ENCODE measurements at regions not wholly inside any gene's neighbourhood (a gene's known extent, or its start where the extent isn't known, plus 50 kb on each side); places are given as distances from the start of the nearest gene placed in this dataset.

DNA sequence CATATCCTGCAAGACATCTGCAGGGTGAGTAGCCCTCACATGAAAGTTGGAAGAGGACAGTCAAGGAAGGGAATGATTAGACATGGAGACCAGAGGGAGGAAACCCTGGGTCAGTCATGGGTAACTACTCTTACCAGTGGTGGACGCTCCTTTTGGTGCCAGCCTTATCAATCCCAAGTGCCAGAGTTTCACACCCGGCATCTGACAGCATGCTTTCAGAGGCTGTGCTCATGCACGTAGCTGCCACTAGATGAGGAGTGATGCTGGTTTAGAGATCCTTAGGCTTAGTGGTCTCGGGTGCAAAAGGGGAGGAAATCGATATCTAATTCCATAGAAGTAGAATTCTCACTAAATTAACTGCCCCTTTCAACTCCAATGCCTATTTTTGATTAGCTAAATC is 100.8 kb downstream of the PLCE1 start (continued):
- TF ChIP-seq, protein P1, sequence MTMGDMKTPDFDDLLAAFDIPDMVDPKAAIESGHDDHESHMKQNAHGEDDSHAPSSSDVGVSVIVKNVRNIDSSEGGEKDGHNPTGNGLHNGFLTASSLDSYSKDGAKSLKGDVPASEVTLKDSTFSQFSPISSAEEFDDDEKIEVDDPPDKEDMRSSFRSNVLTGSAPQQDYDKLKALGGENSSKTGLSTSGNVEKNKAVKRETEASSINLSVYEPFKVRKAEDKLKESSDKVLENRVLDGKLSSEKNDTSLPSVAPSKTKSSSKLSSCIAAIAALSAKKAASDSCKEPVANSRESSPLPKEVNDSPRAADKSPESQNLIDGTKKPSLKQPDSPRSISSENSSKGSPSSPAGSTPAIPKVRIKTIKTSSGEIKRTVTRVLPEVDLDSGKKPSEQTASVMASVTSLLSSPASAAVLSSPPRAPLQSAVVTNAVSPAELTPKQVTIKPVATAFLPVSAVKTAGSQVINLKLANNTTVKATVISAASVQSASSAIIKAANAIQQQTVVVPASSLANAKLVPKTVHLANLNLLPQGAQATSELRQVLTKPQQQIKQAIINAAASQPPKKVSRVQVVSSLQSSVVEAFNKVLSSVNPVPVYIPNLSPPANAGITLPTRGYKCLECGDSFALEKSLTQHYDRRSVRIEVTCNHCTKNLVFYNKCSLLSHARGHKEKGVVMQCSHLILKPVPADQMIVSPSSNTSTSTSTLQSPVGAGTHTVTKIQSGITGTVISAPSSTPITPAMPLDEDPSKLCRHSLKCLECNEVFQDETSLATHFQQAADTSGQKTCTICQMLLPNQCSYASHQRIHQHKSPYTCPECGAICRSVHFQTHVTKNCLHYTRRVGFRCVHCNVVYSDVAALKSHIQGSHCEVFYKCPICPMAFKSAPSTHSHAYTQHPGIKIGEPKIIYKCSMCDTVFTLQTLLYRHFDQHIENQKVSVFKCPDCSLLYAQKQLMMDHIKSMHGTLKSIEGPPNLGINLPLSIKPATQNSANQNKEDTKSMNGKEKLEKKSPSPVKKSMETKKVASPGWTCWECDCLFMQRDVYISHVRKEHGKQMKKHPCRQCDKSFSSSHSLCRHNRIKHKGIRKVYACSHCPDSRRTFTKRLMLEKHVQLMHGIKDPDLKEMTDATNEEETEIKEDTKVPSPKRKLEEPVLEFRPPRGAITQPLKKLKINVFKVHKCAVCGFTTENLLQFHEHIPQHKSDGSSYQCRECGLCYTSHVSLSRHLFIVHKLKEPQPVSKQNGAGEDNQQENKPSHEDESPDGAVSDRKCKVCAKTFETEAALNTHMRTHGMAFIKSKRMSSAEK (CRISPR knock-in tag; IDR thresholded peaks at IDR 0.05; ENCODE audit: borderline replicate concordance), result no peak
- TF ChIP-seq RORB (CRISPR knock-in tag; IDR thresholded peaks at IDR 0.05) (no peak), TEAD4 (CRISPR knock-in tag; IDR thresholded peaks at IDR 0.05) (no peak), GTF2I (CRISPR knock-in tag; conservative IDR thresholded peaks at IDR 0.05) (no peak), TEAD1 (CRISPR knock-in tag; IDR thresholded peaks at IDR 0.05) (no peak)
- TF ChIP-seq, protein P2, sequence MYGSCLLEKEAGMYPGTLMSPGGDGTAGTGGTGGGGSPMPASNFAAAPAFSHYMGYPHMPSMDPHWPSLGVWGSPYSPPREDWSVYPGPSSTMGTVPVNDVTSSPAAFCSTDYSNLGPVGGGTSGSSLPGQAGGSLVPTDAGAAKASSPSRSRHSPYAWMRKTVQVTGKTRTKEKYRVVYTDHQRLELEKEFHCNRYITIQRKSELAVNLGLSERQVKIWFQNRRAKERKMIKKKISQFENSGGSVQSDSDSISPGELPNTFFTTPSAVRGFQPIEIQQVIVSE (CRISPR knock-in tag; IDR thresholded peaks at IDR 0.05; ENCODE audit: borderline replicate concordance), result no peak
- TF ChIP-seq, protein P3, sequence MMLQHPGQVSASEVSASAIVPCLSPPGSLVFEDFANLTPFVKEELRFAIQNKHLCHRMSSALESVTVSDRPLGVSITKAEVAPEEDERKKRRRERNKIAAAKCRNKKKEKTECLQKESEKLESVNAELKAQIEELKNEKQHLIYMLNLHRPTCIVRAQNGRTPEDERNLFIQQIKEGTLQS (CRISPR knock-in tag; conservative IDR thresholded peaks at IDR 0.05), result no peak
- TF ChIP-seq, protein P4, sequence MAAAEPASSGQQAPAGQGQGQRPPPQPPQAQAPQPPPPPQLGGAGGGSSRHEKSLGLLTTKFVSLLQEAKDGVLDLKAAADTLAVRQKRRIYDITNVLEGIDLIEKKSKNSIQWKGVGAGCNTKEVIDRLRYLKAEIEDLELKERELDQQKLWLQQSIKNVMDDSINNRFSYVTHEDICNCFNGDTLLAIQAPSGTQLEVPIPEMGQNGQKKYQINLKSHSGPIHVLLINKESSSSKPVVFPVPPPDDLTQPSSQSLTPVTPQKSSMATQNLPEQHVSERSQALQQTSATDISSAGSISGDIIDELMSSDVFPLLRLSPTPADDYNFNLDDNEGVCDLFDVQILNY (CRISPR knock-in tag; IDR thresholded peaks at IDR 0.05), result no peak

DNA sequence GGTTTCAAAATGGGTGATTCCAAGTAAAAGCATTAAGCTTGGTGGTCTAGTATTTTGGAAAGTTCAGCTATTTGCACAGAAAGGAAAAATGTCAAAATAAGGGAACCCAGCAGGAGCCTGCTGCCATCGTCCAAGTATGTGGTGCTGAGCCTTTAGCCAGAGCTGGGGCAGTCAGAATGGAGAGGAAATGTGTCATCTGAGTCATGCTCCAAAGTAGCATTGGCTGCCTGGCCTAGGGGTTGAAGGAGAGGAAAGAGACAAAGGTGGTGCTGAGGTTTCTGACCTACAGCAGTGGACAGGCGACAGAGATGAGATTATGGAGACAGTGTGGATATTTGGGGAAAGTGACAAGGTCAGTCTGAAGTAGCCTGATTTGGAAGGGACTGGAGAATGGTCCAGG is 103.9 kb downstream of the PLCE1 start:
- Mint-ChIP-seq H3K36me3 (no peaks in the 10 kb centered on the region), H3K9me3 (no peaks in the 10 kb centered on the region), H3K27ac (no peak overlapping the region), H3K4me1 (no peaks in the 10 kb centered on the region), H3K27me3 (ENCODE audit: low read depth) (no peaks in the 10 kb centered on the region; the same call in none of the 2 replicates), H3K4me3 (no peak overlapping the region)
- DNase-seq (ENCODE audit: low spot score), result no peak
- ChIA-PET POLR2A (no interaction called here), CTCF (no interaction called here)
- no peak for TF ChIP-seq RELA (CRISPR knock-in tag; IDR thresholded peaks at IDR 0.05; ENCODE audit: borderline replicate concordance)
- no peak for ATAC-seq

DNA sequence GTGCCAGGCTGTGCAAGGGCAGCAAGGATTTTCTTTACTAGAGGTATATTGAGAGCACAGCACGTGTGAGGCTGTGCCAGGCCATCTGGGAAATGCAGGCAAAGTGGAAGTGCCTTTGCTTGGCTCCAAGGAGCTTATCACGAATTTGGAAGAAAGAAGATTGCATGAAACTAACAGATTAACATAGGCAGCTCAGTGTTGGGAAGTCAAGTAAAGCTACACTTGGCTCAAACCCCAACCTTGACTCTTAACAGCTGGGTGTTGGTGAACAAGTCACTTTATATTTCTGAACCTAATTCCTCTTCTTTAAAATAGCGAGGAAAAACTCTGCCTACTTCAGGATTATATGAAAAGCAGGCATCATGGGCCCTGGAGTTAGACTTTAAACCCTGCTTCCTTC is 105.2 kb downstream of the PLCE1 start:
- no peaks in the 10 kb centered on the region for H3K36me3 Mint-ChIP-seq
- POLR2A ChIA-PET, result no interaction called here
- H3K27ac Mint-ChIP-seq, result no peak overlapping the region
- no peaks in the 10 kb centered on the region for H3K4me1 Mint-ChIP-seq
- no peaks in the 10 kb centered on the region; the same call in none of the 2 replicates for H3K27me3 Mint-ChIP-seq (ENCODE audit: low read depth)
- H3K9me3 Mint-ChIP-seq, result no peaks in the 10 kb centered on the region
- no peak overlapping the region for H3K4me3 Mint-ChIP-seq
- ATAC-seq, result no peak
- DNase-seq (ENCODE audit: low spot score), result no peak
- CTCF ChIA-PET, result no interaction called here
- TF ChIP-seq MXD4 (CRISPR knock-in tag; IDR thresholded peaks at IDR 0.05; ENCODE audit: borderline replicate concordance) (no peak), CREB1 (CRISPR knock-in tag; IDR thresholded peaks at IDR 0.05) (no peak), SMAD3 (CRISPR knock-in tag; IDR thresholded peaks at IDR 0.05; ENCODE audit: borderline replicate concordance) (no peak), ZNF671 (CRISPR knock-in tag; IDR thresholded peaks at IDR 0.05) (no peak), GRHL2 (CRISPR knock-in tag; IDR thresholded peaks at IDR 0.05; ENCODE audit: insufficient replicate concordance, severe bottlenecking) (no peak), GABPB1 (CRISPR knock-in tag; IDR thresholded peaks at IDR 0.05) (no peak), ZNF232 (CRISPR knock-in tag; IDR thresholded peaks at IDR 0.05) (no peak), IRF2 (CRISPR knock-in tag; IDR thresholded peaks at IDR 0.05; ENCODE audit: borderline replicate concordance, low read depth) (no peak), ESRRA (CRISPR knock-in tag; IDR thresholded peaks at IDR 0.05; ENCODE audit: borderline replicate concordance) (no peak), CBFB (CRISPR knock-in tag; IDR thresholded peaks at IDR 0.05; ENCODE audit: low read depth) (no peak), NFYB (CRISPR knock-in tag; conservative IDR thresholded peaks at IDR 0.05; ENCODE audit: low read depth) (no peak)
- TF ChIP-seq, protein P5, sequence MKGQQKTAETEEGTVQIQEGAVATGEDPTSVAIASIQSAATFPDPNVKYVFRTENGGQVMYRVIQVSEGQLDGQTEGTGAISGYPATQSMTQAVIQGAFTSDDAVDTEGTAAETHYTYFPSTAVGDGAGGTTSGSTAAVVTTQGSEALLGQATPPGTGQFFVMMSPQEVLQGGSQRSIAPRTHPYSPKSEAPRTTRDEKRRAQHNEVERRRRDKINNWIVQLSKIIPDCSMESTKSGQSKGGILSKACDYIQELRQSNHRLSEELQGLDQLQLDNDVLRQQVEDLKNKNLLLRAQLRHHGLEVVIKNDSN (CRISPR knock-in tag; IDR thresholded peaks at IDR 0.05), result no peak
- TF ChIP-seq, protein P6, sequence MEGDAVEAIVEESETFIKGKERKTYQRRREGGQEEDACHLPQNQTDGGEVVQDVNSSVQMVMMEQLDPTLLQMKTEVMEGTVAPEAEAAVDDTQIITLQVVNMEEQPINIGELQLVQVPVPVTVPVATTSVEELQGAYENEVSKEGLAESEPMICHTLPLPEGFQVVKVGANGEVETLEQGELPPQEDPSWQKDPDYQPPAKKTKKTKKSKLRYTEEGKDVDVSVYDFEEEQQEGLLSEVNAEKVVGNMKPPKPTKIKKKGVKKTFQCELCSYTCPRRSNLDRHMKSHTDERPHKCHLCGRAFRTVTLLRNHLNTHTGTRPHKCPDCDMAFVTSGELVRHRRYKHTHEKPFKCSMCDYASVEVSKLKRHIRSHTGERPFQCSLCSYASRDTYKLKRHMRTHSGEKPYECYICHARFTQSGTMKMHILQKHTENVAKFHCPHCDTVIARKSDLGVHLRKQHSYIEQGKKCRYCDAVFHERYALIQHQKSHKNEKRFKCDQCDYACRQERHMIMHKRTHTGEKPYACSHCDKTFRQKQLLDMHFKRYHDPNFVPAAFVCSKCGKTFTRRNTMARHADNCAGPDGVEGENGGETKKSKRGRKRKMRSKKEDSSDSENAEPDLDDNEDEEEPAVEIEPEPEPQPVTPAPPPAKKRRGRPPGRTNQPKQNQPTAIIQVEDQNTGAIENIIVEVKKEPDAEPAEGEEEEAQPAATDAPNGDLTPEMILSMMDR (IDR thresholded peaks at IDR 0.05), result no peak
- TF ChIP-seq, protein P7, sequence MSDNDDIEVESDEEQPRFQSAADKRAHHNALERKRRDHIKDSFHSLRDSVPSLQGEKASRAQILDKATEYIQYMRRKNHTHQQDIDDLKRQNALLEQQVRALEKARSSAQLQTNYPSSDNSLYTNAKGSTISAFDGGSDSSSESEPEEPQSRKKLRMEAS (CRISPR knock-in tag; IDR thresholded peaks at IDR 0.05), result no peak
- TF ChIP-seq, protein P8, sequence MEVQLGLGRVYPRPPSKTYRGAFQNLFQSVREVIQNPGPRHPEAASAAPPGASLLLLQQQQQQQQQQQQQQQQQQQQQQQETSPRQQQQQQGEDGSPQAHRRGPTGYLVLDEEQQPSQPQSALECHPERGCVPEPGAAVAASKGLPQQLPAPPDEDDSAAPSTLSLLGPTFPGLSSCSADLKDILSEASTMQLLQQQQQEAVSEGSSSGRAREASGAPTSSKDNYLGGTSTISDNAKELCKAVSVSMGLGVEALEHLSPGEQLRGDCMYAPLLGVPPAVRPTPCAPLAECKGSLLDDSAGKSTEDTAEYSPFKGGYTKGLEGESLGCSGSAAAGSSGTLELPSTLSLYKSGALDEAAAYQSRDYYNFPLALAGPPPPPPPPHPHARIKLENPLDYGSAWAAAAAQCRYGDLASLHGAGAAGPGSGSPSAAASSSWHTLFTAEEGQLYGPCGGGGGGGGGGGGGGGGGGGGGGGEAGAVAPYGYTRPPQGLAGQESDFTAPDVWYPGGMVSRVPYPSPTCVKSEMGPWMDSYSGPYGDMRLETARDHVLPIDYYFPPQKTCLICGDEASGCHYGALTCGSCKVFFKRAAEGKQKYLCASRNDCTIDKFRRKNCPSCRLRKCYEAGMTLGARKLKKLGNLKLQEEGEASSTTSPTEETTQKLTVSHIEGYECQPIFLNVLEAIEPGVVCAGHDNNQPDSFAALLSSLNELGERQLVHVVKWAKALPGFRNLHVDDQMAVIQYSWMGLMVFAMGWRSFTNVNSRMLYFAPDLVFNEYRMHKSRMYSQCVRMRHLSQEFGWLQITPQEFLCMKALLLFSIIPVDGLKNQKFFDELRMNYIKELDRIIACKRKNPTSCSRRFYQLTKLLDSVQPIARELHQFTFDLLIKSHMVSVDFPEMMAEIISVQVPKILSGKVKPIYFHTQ (CRISPR knock-in tag; IDR thresholded peaks at IDR 0.05), result no peak

Data from WTC11 (cell line).